GM23338 (cell line): ENCODE measurements at regions not wholly inside any gene's neighbourhood (a gene's known extent, or its start where the extent isn't known, plus 50 kb on each side); places are given as distances from the start of the nearest gene placed in this dataset.

Experiments
- ATAC-seq: fragments of 200-7000 bp; cut with Tn5 transposase; 3 replicates; pipeline ENCODE4 v1.9.1; 2020
- DNase-seq: peaks from one replicate; pipeline ENCODE4 v3.0.0-alpha.2; 2015; ENCODE audit warnings: low spot score
- H2AFZ ChIP-seq: fragments of 200-600 bp; sonication (generic); 2 replicates; pipeline ENCODE4 v1.8.0; 2016; ENCODE audit warnings: antibody characterized with exemption, mild to moderate bottlenecking, moderate library complexity
- H3F3A ChIP-seq: fragments of 200-600 bp; sonication (generic); replicated peaks from 2 replicates; pipeline ENCODE4 v1.8.0; 2017; ENCODE audit warnings: antibody characterized with exemption, mixed run types, low read depth
- H3K27ac ChIP-seq: fragments of 200-600 bp; sonication (generic); 2 replicates; pipeline ENCODE4 v1.6.1; 2016; ENCODE audit warnings: low read depth
- H3K27me3 ChIP-seq: fragments of 200-600 bp; sonication (generic); 2 replicates; pipeline ENCODE4 v1.8.0; 2016; ENCODE audit warnings: mild to moderate bottlenecking, mixed run types, moderate library complexity; ENCODE audit not compliant: insufficient read depth
- H3K36me3 ChIP-seq: fragments of 200-600 bp; sonication (generic); 2 replicates; pipeline ENCODE4 v1.8.0; 2016; ENCODE audit warnings: mild to moderate bottlenecking; ENCODE audit not compliant: insufficient read depth
- H3K4me1 ChIP-seq: fragments of 200-600 bp; sonication (generic); 2 replicates; pipeline ENCODE4 v1.8.0; 2016; ENCODE audit warnings: mild to moderate bottlenecking, moderate library complexity; ENCODE audit not compliant: insufficient read depth
- H3K4me2 ChIP-seq: fragments of 200-600 bp; sonication (generic); 2 replicates; pipeline ENCODE4 v1.7.1; 2017; ENCODE audit warnings: mixed run types
- H3K4me3 ChIP-seq: fragments of 200-600 bp; sonication (generic); 2 replicates; pipeline ENCODE4 v1.6.1; 2016; ENCODE audit warnings: mixed run types
- H3K79me2 ChIP-seq: fragments of 200-600 bp; sonication (generic); replicated peaks from 2 replicates; pipeline ENCODE4 v1.8.0; 2017; ENCODE audit warnings: mild to moderate bottlenecking; ENCODE audit not compliant: insufficient read depth
- H3K9me2 ChIP-seq: fragments of 200-600 bp; sonication (generic); 2 replicates; pipeline ENCODE4 v1.8.0; 2017; ENCODE audit not compliant: insufficient read depth
- H4K20me1 ChIP-seq: fragments of 200-600 bp; sonication (generic); replicated peaks from 2 replicates; pipeline ENCODE4 v1.8.0; 2017; ENCODE audit warnings: mild to moderate bottlenecking; ENCODE audit not compliant: insufficient read depth
- H3K27ac Mint-ChIP-seq: 2 replicates; pipeline ENCODE4 v1.8.0; 2020; ENCODE audit warnings: inconsistent platforms, mild to moderate bottlenecking, moderate library complexity, mixed read lengths
- H3K27me3 Mint-ChIP-seq: 3 replicates; pipeline ENCODE4 v1.8.0; 2022; ENCODE audit warnings: low read depth, mild to moderate bottlenecking, moderate library complexity, mixed read lengths, inconsistent platforms; ENCODE audit not compliant: insufficient read depth, poor library complexity
- H3K36me3 Mint-ChIP-seq: 3 replicates; pipeline ENCODE4 v1.8.0; 2021; ENCODE audit warnings: low read depth, mild to moderate bottlenecking, inconsistent platforms, moderate library complexity, mixed read lengths
- H3K4me1 Mint-ChIP-seq: 3 replicates; pipeline ENCODE4 v1.8.0; 2020; ENCODE audit warnings: mild to moderate bottlenecking, inconsistent platforms, mixed read lengths
- H3K4me3 Mint-ChIP-seq: 3 replicates; pipeline ENCODE4 v1.8.0; 2021; ENCODE audit warnings: moderate library complexity, mild to moderate bottlenecking, inconsistent platforms, mixed read lengths
- H3K9me3 Mint-ChIP-seq: 3 replicates; pipeline ENCODE4 v1.8.0; 2020; ENCODE audit warnings: moderate library complexity, mild to moderate bottlenecking, inconsistent platforms, mixed read lengths
- CREB1 ChIP-seq: fragments of 250-450 bp; sonication (Bioruptor Pico); IDR thresholded peaks from 2 replicates; pipeline ENCODE4 v1.5.0; 2020; ENCODE audit warnings: low read depth, mild to moderate bottlenecking, moderate library complexity
- CTCF ChIP-seq, 2 experiments: fragments of 200-600 bp in 1 of 2; sonication (generic) in 1 of 2; conservative IDR thresholded peaks; 2 replicates each; pipeline versions ENCODE4 v1.5.1 to v1.6.1; 2016 to 2017; ENCODE audit warnings: antibody characterized with exemption in 2 of 2, low read depth in 2 of 2, mild to moderate bottlenecking in 2 of 2, moderate library complexity in 1 of 2
- ETS1 ChIP-seq: IDR thresholded peaks from 2 replicates; pipeline ENCODE4 v1.6.1; 2016; ENCODE audit warnings: antibody characterized with exemption
- EZH2 ChIP-seq: fragments of 200-600 bp; sonication (generic); IDR thresholded peaks from one replicate; pipeline ENCODE4 v1.8.0; 2017; ENCODE audit warnings: antibody characterized with exemption, mild to moderate bottlenecking, low read depth; ENCODE audit not compliant: unreplicated experiment
- EZH2phosphoT487 ChIP-seq: fragments of 200-600 bp; sonication (generic); IDR thresholded peaks from one replicate; pipeline ENCODE4 v1.8.1; 2018; ENCODE audit warnings: antibody characterized with exemption; ENCODE audit not compliant: unreplicated experiment
- JUNB ChIP-seq: IDR thresholded peaks from one replicate; pipeline ENCODE4 v1.6.1; 2016; ENCODE audit warnings: antibody characterized with exemption; ENCODE audit not compliant: unreplicated experiment
- NANOG ChIP-seq: IDR thresholded peaks from 2 replicates; pipeline ENCODE4 v1.6.1; 2016; ENCODE audit warnings: antibody characterized with exemption, borderline replicate concordance
- POLR2AphosphoS5 ChIP-seq: IDR thresholded peaks from 2 replicates; pipeline ENCODE4 v1.6.1; 2016; ENCODE audit warnings: antibody characterized with exemption, low read depth
- REST ChIP-seq: IDR thresholded peaks from one replicate; pipeline ENCODE4 v1.6.1; 2018; ENCODE audit warnings: antibody characterized with exemption; ENCODE audit not compliant: unreplicated experiment
- STAT1 ChIP-seq: IDR thresholded peaks from one replicate; pipeline ENCODE4 v1.6.1; 2016; ENCODE audit warnings: antibody characterized with exemption; ENCODE audit not compliant: unreplicated experiment
- ZNF114 ChIP-seq: fragments of 250-450 bp; sonication (Bioruptor Pico); IDR thresholded peaks from 2 replicates; pipeline ENCODE4 v1.5.0; 2020; ENCODE audit warnings: mild to moderate bottlenecking, moderate library complexity
- ZNF331 ChIP-seq: fragments of 250-450 bp; sonication (Bioruptor Pico); IDR thresholded peaks from 2 replicates; pipeline ENCODE4 v1.5.0; 2020; ENCODE audit warnings: low read depth, mild to moderate bottlenecking, moderate library complexity
- ZNF462 ChIP-seq: fragments of 250-450 bp; sonication (Bioruptor Pico); IDR thresholded peaks from 2 replicates; pipeline ENCODE4 v1.5.0; 2020; ENCODE audit warnings: mild to moderate bottlenecking, moderate library complexity

- no peaks in the 10 kb centered on the region for H3K36me3 Mint-ChIP-seq
- no peaks in the 10 kb centered on the region for H3K27me3 Mint-ChIP-seq
- Histone ChIP-seq H3K9me2 (peaks cover 3% of the 10 kb centered on the region; the same call in 1 of the 2 replicates), H4K20me1 (no peaks in the 10 kb centered on the region), H3K4me3 (no peak overlapping the region), H3K4me2 (0 out of 2 replicates have a peak overlapping the region, but pooled peaks have one; percentile 34), H2AFZ (peak overlapping the region; percentile 3; the same call in 1 of the 2 replicates), H3K27me3 (no peaks in the 10 kb centered on the region), H3K4me1 (peaks cover 4% of the 10 kb centered on the region), H3F3A (no peaks in the 10 kb centered on the region), H3K36me3 (no peaks in the 10 kb centered on the region), H3K27ac (no peak overlapping the region), H3K79me2 (no peaks in the 10 kb centered on the region)
- TF ChIP-seq JUNB (no peak), ZNF331 (CRISPR knock-in tag) (no peak), EZH2phosphoT487 (no peak), ETS1 (no peak), CREB1 (CRISPR knock-in tag) (no peak), ZNF114 (CRISPR knock-in tag) (no peak), NANOG (no peak), POLR2AphosphoS5 (no peak), STAT1 (no peak), REST (no peak), EZH2 (no peak), ZNF462 (no peak), CTCF (conservative IDR thresholded peaks at IDR 0.05; ENCODE audit: low read depth in 2 of 2) (no peak)
- DNase-seq, result peak; percentile 43
- H3K4me3 Mint-ChIP-seq, result no peak overlapping the region
- H3K4me1 Mint-ChIP-seq, result peaks cover 31% of the 10 kb centered on the region
- H3K27ac Mint-ChIP-seq, result no peak overlapping the region
- no peaks in the 10 kb centered on the region; the same call in 2 of the 3 replicates for H3K9me3 Mint-ChIP-seq
- peak; percentile 83 for ATAC-seq
These were observed 104.7 kb upstream of the SORBS2 start for GRCh38 chr4:185916683-185917082.
